HCT116 (cell line): ENCODE measurements at regions not wholly inside any gene's neighbourhood (a gene's known extent, or its start where the extent isn't known, plus 50 kb on each side); places are given as distances from the start of the nearest gene placed in this dataset.

Experiments
- ATAC-seq: fragments of 200-7000 bp; cut with Tn5 transposase; 2 replicates; pipeline ENCODE4 v1.9.1; 2020; ENCODE audit warnings: mild to moderate bottlenecking, moderate library complexity
- BruUV-seq: library from RNA; stranded (reverse); fragments of 400-500 nt; replicated peaks from 2 replicates; lab custom pipeline; 2021; lab: Mats Ljungman, UMichigan
- CTCF ChIA-PET: fragments of 300-600 bp; sonication (Branson Sonifier 250); formaldehyde crosslinking; loops from one replicate; lab custom pipeline; 2021; ENCODE audit warnings: antibody characterized with exemption; lab: Charles Lee
- POLR2A ChIA-PET: fragments of 300-600, 350-600 bp; sonication (Branson Sonifier 250); formaldehyde crosslinking; loops from one replicate; lab custom pipeline; 2021; ENCODE audit warnings: antibody characterized with exemption; lab: Charles Lee
- RAD21 ChIA-PET, 2 experiments: fragments of 300-600 bp; sonication (Branson Sonifier 250); formaldehyde crosslinking; loops; one replicate each; lab custom pipeline; 2023; ENCODE audit warnings: low total read pairs in 2 of 2; ENCODE audit not compliant: uncharacterized antibody in 2 of 2, unreplicated experiment in 2 of 2, low non-redundant PET in 1 of 2; lab: Charles Lee
- DNase-seq: peaks from one replicate; pipeline ENCODE4 v3.0.0-alpha.2; 2010; ENCODE audit warnings: low read depth, low spot score
- H2AFZ ChIP-seq: fragments of 200-600 bp; shearing (Covaris generic), sonication (generic); 2 replicates; pipeline ENCODE4 v1.6.1; 2017; ENCODE audit warnings: low read depth, mixed run types, mixed read lengths, antibody characterized with exemption, low read length; ENCODE audit not compliant: poor library complexity, severe bottlenecking
- H3K27ac ChIP-seq: 2 replicates; pipeline ENCODE4 v1.5.1; 2012; ENCODE audit warnings: low read depth, low read length
- H3K27me3 ChIP-seq: fragments of 200-600 bp; sonication (generic); 2 replicates; pipeline ENCODE4 v1.6.1; 2016; ENCODE audit warnings: mixed run types, low read length, mixed read lengths; ENCODE audit not compliant: insufficient read depth
- H3K36me3 ChIP-seq, 2 experiments: fragments of 200-500 bp in 1 of 2; fragments of 200-600 bp in 1 of 2; sonication (Bioruptor generic) in 1 of 2; sonication (generic) in 1 of 2; 2 replicates each; pipeline versions ENCODE4 v1.5.1 to v1.6.1; 2014 to 2016; ENCODE audit warnings: low read length in 2 of 2, inconsistent platforms in 1 of 2, mixed read lengths in 1 of 2, mixed run types in 1 of 2; ENCODE audit not compliant: insufficient read depth in 2 of 2, control insufficient read depth in 1 of 2
- H3K4me1 ChIP-seq, 2 experiments: fragments of 200-600 bp in 1 of 2; sonication (generic) in 1 of 2; 2 replicates each; pipeline versions ENCODE4 v1.5.1 to v1.6.1; 2012 to 2017; ENCODE audit warnings: low read length in 2 of 2, inconsistent platforms in 1 of 2, mild to moderate bottlenecking in 1 of 2, mixed read lengths in 1 of 2, mixed run types in 1 of 2, moderate library complexity in 1 of 2; ENCODE audit not compliant: insufficient read depth in 2 of 2, control insufficient read depth in 1 of 2
- H3K4me2 ChIP-seq: fragments of 200-600 bp; sonication (generic); 2 replicates; pipeline ENCODE4 v1.6.1; 2017; ENCODE audit warnings: mixed run types, low read length, mixed read lengths
- H3K4me3 ChIP-seq, 2 experiments: fragments of 200-600 bp in 1 of 2; sonication (generic) in 1 of 2; replicated peaks in 1 of 2; 2 replicates each; pipeline ENCODE4 v1.5.1; 2011 to 2016; ENCODE audit warnings: low read length in 2 of 2, control low read depth in 1 of 2, low read depth in 1 of 2, mild to moderate bottlenecking in 1 of 2, mixed read lengths in 1 of 2, mixed run types in 1 of 2
- H3K79me2 ChIP-seq: fragments of 200-600 bp; sonication (generic); 2 replicates; pipeline ENCODE4 v1.6.1; 2017; ENCODE audit warnings: mild to moderate bottlenecking, mixed run types, low read length, moderate library complexity, mixed read lengths; ENCODE audit not compliant: insufficient read depth
- H3K9ac ChIP-seq: fragments of 200-600 bp; sonication (generic); 2 replicates; pipeline ENCODE4 v1.6.1; 2016; ENCODE audit warnings: low read length, mixed read lengths
- H3K9me2 ChIP-seq: fragments of 200-600 bp; sonication (generic), shearing (Covaris generic); 2 replicates; pipeline ENCODE4 v1.6.1; 2017; ENCODE audit warnings: mixed run types, mild to moderate bottlenecking, moderate library complexity; ENCODE audit not compliant: insufficient read depth
- H3K9me3 ChIP-seq, 2 experiments: fragments of 200-500 bp in 1 of 2; fragments of 200-600 bp in 1 of 2; sonication (Bioruptor generic) in 1 of 2; sonication (generic) in 1 of 2; 2 replicates each; pipeline ENCODE4 v1.6.1; 2014 to 2017; ENCODE audit warnings: low read length in 2 of 2, mixed read lengths in 2 of 2, inconsistent platforms in 1 of 2, low read depth in 1 of 2, mild to moderate bottlenecking in 1 of 2, mixed run types in 1 of 2, moderate library complexity in 1 of 2; ENCODE audit not compliant: control insufficient read depth in 1 of 2, insufficient read depth in 1 of 2
- H4K20me1 ChIP-seq: fragments of 200-600 bp; sonication (generic), shearing (Covaris generic); 2 replicates; pipeline ENCODE4 v1.6.1; 2017; ENCODE audit warnings: mixed run types, mild to moderate bottlenecking, moderate library complexity; ENCODE audit not compliant: insufficient read depth
- ATF3 ChIP-seq: IDR thresholded peaks from 2 replicates; pipeline ENCODE4 v1.6.1; 2012
- CBX3 ChIP-seq: IDR thresholded peaks from 2 replicates; pipeline ENCODE4 v1.6.1; 2012; ENCODE audit warnings: low read depth
- CEBPB ChIP-seq: IDR thresholded peaks from 2 replicates; pipeline ENCODE4 v1.6.1; 2012; ENCODE audit warnings: low read depth
- EGR1 ChIP-seq: IDR thresholded peaks from 2 replicates; pipeline ENCODE4 v1.6.1; 2012; ENCODE audit warnings: low read depth
- FOSL1 ChIP-seq: IDR thresholded peaks from 2 replicates; pipeline ENCODE4 v1.6.1; 2012; ENCODE audit warnings: low read depth
- POLR2AphosphoS5 ChIP-seq: IDR thresholded peaks from 2 replicates; pipeline ENCODE4 v1.6.1; 2011; ENCODE audit warnings: mild to moderate bottlenecking, low read depth, low read length, moderate library complexity
- SRF ChIP-seq: IDR thresholded peaks from 2 replicates; pipeline ENCODE4 v1.6.1; 2012; ENCODE audit warnings: low read depth
- YY1 ChIP-seq: IDR thresholded peaks from 2 replicates; pipeline ENCODE4 v1.6.1; 2011; ENCODE audit warnings: low read length, low read depth, moderate library complexity, mild to moderate bottlenecking; ENCODE audit not compliant: insufficient replicate concordance; ENCODE audit errors: extremely low read depth
- ZNF274 ChIP-seq: fragments of 200-500 bp; sonication (Bioruptor generic); IDR thresholded peaks from 2 replicates; pipeline ENCODE4 v1.6.1; 2014; ENCODE audit warnings: mild to moderate bottlenecking, low read depth, low read length, inconsistent platforms
- intact Hi-C: fragments of 100-400 bp; cut with micrococcal nuclease; formaldehyde crosslinking; loops from 2 replicates; pipeline ENCODE4 v1.10.0; 2022
- TF ChIP-seq, protein P1 (sequence below): IDR thresholded peaks from 2 replicates; pipeline ENCODE4 v1.6.1; 2012

DNA sequence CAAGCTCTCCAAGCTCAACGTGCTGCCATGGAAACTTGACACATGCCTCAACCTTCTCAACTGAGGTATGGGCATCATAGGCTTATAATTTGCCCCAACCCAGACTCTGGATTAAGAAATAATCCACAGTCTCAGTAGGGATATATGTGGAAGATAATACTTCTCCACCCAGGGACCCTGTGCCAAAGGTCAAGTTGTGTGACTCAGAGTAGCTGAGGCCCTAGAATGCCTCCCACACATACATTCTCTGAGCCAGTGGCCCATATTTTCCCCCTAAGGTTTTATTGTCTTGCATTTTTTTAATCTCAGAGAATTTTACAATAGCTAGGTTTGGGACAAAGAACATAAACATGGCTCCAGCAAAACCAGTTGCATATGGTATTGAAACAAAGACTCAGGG, 283.1 kb downstream of the IDS start (continued):
- no peak for TF ChIP-seq FOSL1
- TF ChIP-seq CBX3, result no peak
- no peak for TF ChIP-seq CEBPB
- TF ChIP-seq POLR2AphosphoS5, result no peak

GRCh38 chrX:149221230-149221629, 283.9 kb downstream of the IDS start:
- TF ChIP-seq YY1, result no peak
- TF ChIP-seq, protein P1, sequence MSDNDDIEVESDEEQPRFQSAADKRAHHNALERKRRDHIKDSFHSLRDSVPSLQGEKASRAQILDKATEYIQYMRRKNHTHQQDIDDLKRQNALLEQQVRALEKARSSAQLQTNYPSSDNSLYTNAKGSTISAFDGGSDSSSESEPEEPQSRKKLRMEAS, result no peak
- TF ChIP-seq SRF, result no peak
- no peak for TF ChIP-seq CEBPB
- no peak for TF ChIP-seq ZNF274
- TF ChIP-seq EGR1, result no peak
- no peak for TF ChIP-seq CBX3
- no TSS peak for BruUV-seq
- no peaks in the 10 kb centered on the region for H3K4me1 ChIP-seq
- no peaks in the 10 kb centered on the region for H3K27me3 ChIP-seq
- no peak overlapping the region for H3K9ac ChIP-seq
- POLR2A ChIA-PET, result no interaction called here
- no peak overlapping the region for H3K4me2 ChIP-seq
- ATAC-seq, result no peak
- RAD21 ChIA-PET, result no interaction called here
- H4K20me1 ChIP-seq, result no peaks in the 10 kb centered on the region
- CTCF ChIA-PET, result no interaction called here
- intact Hi-C loops, result no loop called here
- no peak overlapping the region for H3K27ac ChIP-seq
- no peak overlapping the region for H3K4me3 ChIP-seq
- no peaks in the 10 kb centered on the region for H3K9me3 ChIP-seq
- H3K79me2 ChIP-seq, result no peaks in the 10 kb centered on the region
- no peaks in the 10 kb centered on the region for H3K36me3 ChIP-seq
- no peak overlapping the region for H2AFZ ChIP-seq
- H3K9me2 ChIP-seq, result no peaks in the 10 kb centered on the region
- DNase-seq, result no peak

GRCh38 chrX:149213264-149213663, 291.8 kb downstream of the IDS start:
- no TSS peak for BruUV-seq
- POLR2A ChIA-PET, result no interaction called here

More at GRCh38 chrX:149213264-149213663, 291.8 kb downstream of the IDS start:
- no peak overlapping the region for H3K4me2 ChIP-seq
- H3K79me2 ChIP-seq, result no peaks in the 10 kb centered on the region
- no peaks in the 10 kb centered on the region for H3K27me3 ChIP-seq
- TF ChIP-seq ATF3, result no peak
- H3K36me3 ChIP-seq, result no peaks in the 10 kb centered on the region
- RAD21 ChIA-PET, result no interaction called here
- CTCF ChIA-PET, result no interaction called here
- intact Hi-C loops, result no loop called here
- H3K9me3 ChIP-seq, result no peaks in the 10 kb centered on the region
- no peak overlapping the region for H3K27ac ChIP-seq
- H3K4me3 ChIP-seq, result no peak overlapping the region
- H3K9me2 ChIP-seq, result no peaks in the 10 kb centered on the region
- no peaks in the 10 kb centered on the region for H4K20me1 ChIP-seq
- ATAC-seq, result no peak
- H3K4me1 ChIP-seq, result no peaks in the 10 kb centered on the region
- no peak for DNase-seq
- H2AFZ ChIP-seq, result no peak overlapping the region
- H3K9ac ChIP-seq, result no peak overlapping the region
